ENCODE measurements at regions not wholly inside any gene's neighbourhood (a gene's known extent, or its start where the extent isn't known, plus 50 kb on each side); places are given as distances from the start of the nearest gene placed in this dataset.

- H3K9me3 ChIP-seq (ENCODE audit: control insufficient read depth, low read depth, low read length): no peaks in the 10 kb centered on the region
- H3K4me2 ChIP-seq (ENCODE audit: control insufficient read depth, extremely low read depth, insufficient read depth, low read depth, low read length): no peak overlapping the region
- no peaks in the 10 kb centered on the region for H3K79me2 ChIP-seq (ENCODE audit: control insufficient read depth, insufficient read depth, low read length)
- H3K27ac ChIP-seq (ENCODE audit: control insufficient read depth, insufficient read depth, low read length): no peak overlapping the region
- DNase-seq (ENCODE audit: low read depth, low spot score) (no peak), FAIRE-seq (no peak)
- TF ChIP-seq CTCF (optimal IDR thresholded peaks at IDR 0.05 in 1 of 3, IDR thresholded peaks at IDR 0.05 in 1 of 3, conservative IDR thresholded peaks at IDR 0.05 in 1 of 3; ENCODE audit: extremely low read depth in 1 of 3, insufficient read depth in 2 of 3, low read length in 3 of 3) (no peak), EZH2 (IDR thresholded peaks at IDR 0.05; ENCODE audit: low read length) (no peak)
- no peak overlapping the region for H3K4me3 ChIP-seq (ENCODE audit: control insufficient read depth in 2 of 3, extremely low read depth in 1 of 3, insufficient read depth in 2 of 3, low read depth in 1 of 3, low read length in 3 of 3)
- H3K27me3 ChIP-seq (ENCODE audit: control insufficient read depth, extremely low read depth, insufficient read depth, low read length): peaks cover 7% of the 10 kb centered on the region
- H3K36me3 ChIP-seq (ENCODE audit: control insufficient read depth in 2 of 2, extremely low read depth in 1 of 2, insufficient read depth in 2 of 2, low read length in 2 of 2): no peaks in the 10 kb centered on the region
- H4K20me1 ChIP-seq (ENCODE audit: control insufficient read depth, extremely low read depth, insufficient read depth, low read length): no peaks in the 10 kb centered on the region
- no peaks in the 10 kb centered on the region for H3K9me1 ChIP-seq (ENCODE audit: control insufficient read depth, extremely low read depth, insufficient read depth, low read length)
- dilution Hi-C loops (cut with MboI; ENCODE audit: extremely low pct_ligation_motif_present, low sequenced_read_pairs): no loop called here
- no peak overlapping the region for H2AFZ ChIP-seq (ENCODE audit: control insufficient read depth, low read length)
- H3K9ac ChIP-seq (ENCODE audit: control insufficient read depth, extremely low read depth, insufficient read depth, low read length): no peak overlapping the region
- peaks cover 4% of the 10 kb centered on the region for H3K4me1 ChIP-seq (ENCODE audit: control insufficient read depth, extremely low read depth, insufficient read depth, low read length)
Observed at GRCh38 chr2:128733450-128733849, 414.8 kb upstream of the HS6ST1 start.

GRCh38 chr2:128734521-128735295, 416.0 kb upstream of the HS6ST1 start:
- H3K9me3 ChIP-seq (ENCODE audit: control insufficient read depth, low read depth, low read length): no peaks in the 10 kb centered on the region
- DNase-seq (ENCODE audit: low read depth, low spot score) (no peak), FAIRE-seq (no peak)
- H3K4me3 ChIP-seq (ENCODE audit: control insufficient read depth in 2 of 3, extremely low read depth in 1 of 3, insufficient read depth in 2 of 3, low read depth in 1 of 3, low read length in 3 of 3): no peak overlapping the region
- peaks cover 4% of the 10 kb centered on the region for H3K4me1 ChIP-seq (ENCODE audit: control insufficient read depth, extremely low read depth, insufficient read depth, low read length)
- no peaks in the 10 kb centered on the region for H3K79me2 ChIP-seq (ENCODE audit: control insufficient read depth, insufficient read depth, low read length)
- TF ChIP-seq EZH2 (IDR thresholded peaks at IDR 0.05; ENCODE audit: low read length) (no peak), CTCF (optimal IDR thresholded peaks at IDR 0.05 in 1 of 3, IDR thresholded peaks at IDR 0.05 in 1 of 3, conservative IDR thresholded peaks at IDR 0.05 in 1 of 3; ENCODE audit: extremely low read depth in 1 of 3, insufficient read depth in 2 of 3, low read length in 3 of 3) (no peak)
- no peak overlapping the region for H3K27ac ChIP-seq (ENCODE audit: control insufficient read depth, insufficient read depth, low read length)
- dilution Hi-C loops (cut with MboI; ENCODE audit: extremely low pct_ligation_motif_present, low sequenced_read_pairs): no loop called here
- no peak overlapping the region for H3K9ac ChIP-seq (ENCODE audit: control insufficient read depth, extremely low read depth, insufficient read depth, low read length)
- H3K36me3 ChIP-seq (ENCODE audit: control insufficient read depth in 2 of 2, extremely low read depth in 1 of 2, insufficient read depth in 2 of 2, low read length in 2 of 2): no peaks in the 10 kb centered on the region
- H4K20me1 ChIP-seq (ENCODE audit: control insufficient read depth, extremely low read depth, insufficient read depth, low read length): no peaks in the 10 kb centered on the region
- H2AFZ ChIP-seq (ENCODE audit: control insufficient read depth, low read length): no peak overlapping the region
- H3K9me1 ChIP-seq (ENCODE audit: control insufficient read depth, extremely low read depth, insufficient read depth, low read length): no peaks in the 10 kb centered on the region
- no peak overlapping the region for H3K4me2 ChIP-seq (ENCODE audit: control insufficient read depth, extremely low read depth, insufficient read depth, low read depth, low read length)
- peaks cover 7% of the 10 kb centered on the region for H3K27me3 ChIP-seq (ENCODE audit: control insufficient read depth, extremely low read depth, insufficient read depth, low read length)
